ENCODE measurements at regions not wholly inside any gene's neighbourhood (a gene's known extent, or its start where the extent isn't known, plus 50 kb on each side); places are given as distances from the start of the nearest gene placed in this dataset.

GRCh38 chr7:128188396-128189230, 52.5 kb upstream of the LEP start:
- CTCF ChIA-PET: no interaction called here
- DNase-seq (ENCODE audit: low spot score): no peak
- intact Hi-C loops (cut with micrococcal nuclease; ENCODE audit: unreplicated experiment): no loop called here
- TF ChIP-seq EZH2 (IDR thresholded peaks at IDR 0.05; ENCODE audit: borderline replicate concordance, low read depth, low read length, poor library complexity, severe bottlenecking): no peak
- no peak for TF ChIP-seq CTCF (conservative IDR thresholded peaks at IDR 0.05; ENCODE audit: low read depth, low read length)
- no TSS peak for BruUV-seq (replicated peaks)
- no peaks in the 10 kb centered on the region for H3K9me3 ChIP-seq (ENCODE audit: low read depth, low read length, poor library complexity, severe bottlenecking)
- H3K4me1 ChIP-seq (ENCODE audit: insufficient read depth, low read length, poor library complexity, severe bottlenecking): no peaks in the 10 kb centered on the region
- POLR2A ChIA-PET (ENCODE audit: low non-redundant PET): no interaction called here
- peaks cover 78% of the 10 kb centered on the region for H3K27me3 ChIP-seq (replicated peaks; ENCODE audit: insufficient read depth, low read depth, low read length, poor library complexity)
- H3K27ac ChIP-seq (ENCODE audit: low read depth, low read length, poor library complexity, severe bottlenecking): no peak overlapping the region
- H3K36me3 ChIP-seq (ENCODE audit: insufficient read depth, low read length, poor library complexity, severe bottlenecking): no peaks in the 10 kb centered on the region
- H3K4me3 ChIP-seq (ENCODE audit: low read depth, low read length, poor library complexity, severe bottlenecking): no peak overlapping the region

- no TSS peak for BruUV-seq (replicated peaks)
- H3K27ac ChIP-seq (ENCODE audit: low read depth, low read length, poor library complexity, severe bottlenecking): no peak overlapping the region
- ChIA-PET POLR2A (ENCODE audit: low non-redundant PET) (no interaction called here), CTCF (no interaction called here)
- no peak for DNase-seq (ENCODE audit: low spot score)
- no peaks in the 10 kb centered on the region for H3K4me1 ChIP-seq (ENCODE audit: insufficient read depth, low read length, poor library complexity, severe bottlenecking)
- TF ChIP-seq EZH2 (IDR thresholded peaks at IDR 0.05; ENCODE audit: borderline replicate concordance, low read depth, low read length, poor library complexity, severe bottlenecking) (no peak), CTCF (conservative IDR thresholded peaks at IDR 0.05; ENCODE audit: low read depth, low read length) (no peak)
- H3K9me3 ChIP-seq (ENCODE audit: low read depth, low read length, poor library complexity, severe bottlenecking): peaks cover 6% of the 10 kb centered on the region
- intact Hi-C loops (cut with micrococcal nuclease; ENCODE audit: unreplicated experiment): no loop called here
- H3K27me3 ChIP-seq (replicated peaks; ENCODE audit: insufficient read depth, low read depth, low read length, poor library complexity): peaks cover 71% of the 10 kb centered on the region
- no peak overlapping the region for H3K4me3 ChIP-seq (ENCODE audit: low read depth, low read length, poor library complexity, severe bottlenecking)
- no peaks in the 10 kb centered on the region for H3K36me3 ChIP-seq (ENCODE audit: insufficient read depth, low read length, poor library complexity, severe bottlenecking)
Measured at GRCh38 chr7:128189231-128189930, 51.7 kb upstream of the LEP start.

- no peak overlapping the region for H3K27ac ChIP-seq (ENCODE audit: low read depth, low read length, poor library complexity, severe bottlenecking)
- CTCF ChIA-PET: no interaction called here
- H3K27me3 ChIP-seq (replicated peaks; ENCODE audit: insufficient read depth, low read depth, low read length, poor library complexity): peaks cover 64% of the 10 kb centered on the region
- intact Hi-C loops (cut with micrococcal nuclease; ENCODE audit: unreplicated experiment): no loop called here
- TF ChIP-seq CTCF (conservative IDR thresholded peaks at IDR 0.05; ENCODE audit: low read depth, low read length) (no peak), EZH2 (IDR thresholded peaks at IDR 0.05; ENCODE audit: borderline replicate concordance, low read depth, low read length, poor library complexity, severe bottlenecking) (no peak)
- POLR2A ChIA-PET (ENCODE audit: low non-redundant PET): no interaction called here
- no peak overlapping the region for H3K4me3 ChIP-seq (ENCODE audit: low read depth, low read length, poor library complexity, severe bottlenecking)
- no peak for DNase-seq (ENCODE audit: low spot score)
- no TSS peak for BruUV-seq (replicated peaks)
- no peaks in the 10 kb centered on the region for H3K4me1 ChIP-seq (ENCODE audit: insufficient read depth, low read length, poor library complexity, severe bottlenecking)
- H3K9me3 ChIP-seq (ENCODE audit: low read depth, low read length, poor library complexity, severe bottlenecking): peaks cover 13% of the 10 kb centered on the region
- H3K36me3 ChIP-seq (ENCODE audit: insufficient read depth, low read length, poor library complexity, severe bottlenecking): no peaks in the 10 kb centered on the region
Measured at GRCh38 chr7:128190051-128190647, 50.9 kb upstream of the LEP start.
